ENCODE measurements at regions not wholly inside any gene's neighbourhood (a gene's known extent, or its start where the extent isn't known, plus 50 kb on each side); places are given as distances from the start of the nearest gene placed in this dataset.

DNA sequence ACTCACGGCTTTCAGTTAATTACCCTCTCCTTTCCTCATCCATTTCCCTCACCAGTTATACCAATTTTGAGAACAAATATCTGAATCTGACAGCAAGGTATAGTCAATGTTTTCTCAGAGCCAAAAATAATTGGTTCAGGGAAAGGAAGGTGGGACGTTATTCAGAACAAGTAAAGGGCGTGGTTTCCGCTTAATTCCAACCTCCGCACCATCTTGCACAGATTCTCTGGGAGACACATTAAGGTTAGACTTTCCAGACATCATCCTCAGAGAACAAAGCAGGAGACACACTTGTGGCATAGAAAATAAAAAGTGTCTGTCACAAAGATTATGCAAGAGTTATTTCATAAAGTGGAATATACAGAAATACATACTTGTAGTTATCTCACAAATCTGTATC lies 441.2 kb downstream of the IRX1 start:
- TF ChIP-seq, protein P1, sequence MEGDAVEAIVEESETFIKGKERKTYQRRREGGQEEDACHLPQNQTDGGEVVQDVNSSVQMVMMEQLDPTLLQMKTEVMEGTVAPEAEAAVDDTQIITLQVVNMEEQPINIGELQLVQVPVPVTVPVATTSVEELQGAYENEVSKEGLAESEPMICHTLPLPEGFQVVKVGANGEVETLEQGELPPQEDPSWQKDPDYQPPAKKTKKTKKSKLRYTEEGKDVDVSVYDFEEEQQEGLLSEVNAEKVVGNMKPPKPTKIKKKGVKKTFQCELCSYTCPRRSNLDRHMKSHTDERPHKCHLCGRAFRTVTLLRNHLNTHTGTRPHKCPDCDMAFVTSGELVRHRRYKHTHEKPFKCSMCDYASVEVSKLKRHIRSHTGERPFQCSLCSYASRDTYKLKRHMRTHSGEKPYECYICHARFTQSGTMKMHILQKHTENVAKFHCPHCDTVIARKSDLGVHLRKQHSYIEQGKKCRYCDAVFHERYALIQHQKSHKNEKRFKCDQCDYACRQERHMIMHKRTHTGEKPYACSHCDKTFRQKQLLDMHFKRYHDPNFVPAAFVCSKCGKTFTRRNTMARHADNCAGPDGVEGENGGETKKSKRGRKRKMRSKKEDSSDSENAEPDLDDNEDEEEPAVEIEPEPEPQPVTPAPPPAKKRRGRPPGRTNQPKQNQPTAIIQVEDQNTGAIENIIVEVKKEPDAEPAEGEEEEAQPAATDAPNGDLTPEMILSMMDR (IDR thresholded peaks at IDR 0.05) = no peak
- no peak for TF ChIP-seq POLR2A (IDR thresholded peaks at IDR 0.05)

Data from esophagus squamous epithelium (tissue), 4 donors.